Astrocyte of the spinal cord (primary cell): ENCODE measurements at regions not wholly inside any gene's neighbourhood (a gene's known extent, or its start where the extent isn't known, plus 50 kb on each side); places are given as distances from the start of the nearest gene placed in this dataset.

ENCODE experiments used
- DNase-seq: peaks from one replicate; pipeline ENCODE4 v3.0.0; 2011; ENCODE audit warnings: low read depth, low spot score
- H3K4me3 ChIP-seq: 2 replicates; pipeline ENCODE4 v1.5.1; 2011; ENCODE audit warnings: low read depth, mild to moderate bottlenecking, low read length, moderate library complexity
- CTCF ChIP-seq: IDR thresholded peaks from 2 replicates; pipeline ENCODE4 v1.5.1; 2012; ENCODE audit warnings: low read depth, mild to moderate bottlenecking, low read length, inconsistent platforms
- in situ Hi-C: cut with HindIII; loops from 2 replicates; pipeline ENCODE4 v1.10.0; 2017; ENCODE audit warnings: low sequenced_read_pairs

- DNase-seq = no peak
- in situ Hi-C loops = no loop called here
- H3K4me3 ChIP-seq = no peak overlapping the region
- no peak for TF ChIP-seq CTCF
Observed at GRCh38 chr16:9318764-9319163, 227.3 kb downstream of the HAPSTR1 start.

GRCh38 chr16:9322769-9323168 lies 231.3 kb downstream of the HAPSTR1 start:
- H3K4me3 ChIP-seq = no peak overlapping the region
- no peak for DNase-seq
- TF ChIP-seq CTCF = no peak
- in situ Hi-C loops = no loop called here

GRCh38 chr16:9323170-9323569 lies 231.7 kb downstream of the HAPSTR1 start:
- in situ Hi-C loops = no loop called here
- no peak for TF ChIP-seq CTCF
- no peak for DNase-seq
- H3K4me3 ChIP-seq = no peak overlapping the region

- TF ChIP-seq CTCF = no peak
- no peak overlapping the region for H3K4me3 ChIP-seq
- DNase-seq = no peak
- in situ Hi-C loops = no loop called here
Observed at GRCh38 chr16:9327253-9327652, 235.8 kb downstream of the HAPSTR1 start.

GRCh38 chr16:9328411-9328810 lies 237.0 kb downstream of the HAPSTR1 start:
- no peak for TF ChIP-seq CTCF

GRCh38 chr16:9330095-9330494 lies 238.7 kb downstream of the HAPSTR1 start:
- in situ Hi-C loops = no loop called here
- H3K4me3 ChIP-seq = no peak overlapping the region
- DNase-seq = no peak
- TF ChIP-seq CTCF = no peak

More at GRCh38 chr16:9328411-9328810, 237.0 kb downstream of the HAPSTR1 start:
- no peak for DNase-seq
- in situ Hi-C loops = no loop called here
- H3K4me3 ChIP-seq = no peak overlapping the region

- no peak for DNase-seq
- in situ Hi-C loops = no loop called here
- H3K4me3 ChIP-seq = no peak overlapping the region
- no peak for TF ChIP-seq CTCF
Observed at GRCh38 chr16:9331503-9331902, 240.1 kb downstream of the HAPSTR1 start.
